Activated effector memory CD4-positive, alpha-beta T cell treated with Interleukin-2 at 50 U/mL for 16 hours (primary cell): ENCODE measurements at regions not wholly inside any gene's neighbourhood (a gene's known extent, or its start where the extent isn't known, plus 50 kb on each side); places are given as distances from the start of the nearest gene placed in this dataset.

Experiments
- DNase-seq: peaks from one replicate; pipeline ENCODE4 v3.0.0-alpha.2; 2020

DNA sequence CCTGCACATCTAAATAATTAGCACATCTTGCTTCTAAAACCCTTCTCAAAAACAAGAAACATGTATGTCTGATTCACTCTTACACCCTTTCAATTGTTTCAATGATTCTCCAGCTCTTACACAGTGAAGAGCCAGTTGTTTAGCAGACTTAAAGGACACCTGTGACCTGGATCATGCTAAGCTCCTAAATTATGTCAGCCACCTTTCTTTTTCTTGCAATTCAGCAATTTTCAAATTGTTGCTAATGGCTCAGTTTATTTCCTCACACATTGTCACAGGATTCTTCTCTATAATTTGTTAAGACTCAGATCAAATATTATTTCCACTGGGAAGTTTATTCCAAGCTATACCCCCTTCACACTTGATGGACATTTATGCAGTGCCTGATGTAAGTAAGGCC lies 413.2 kb downstream of the PLA2G4A start:
- DNase-seq, result no peak

DNA sequence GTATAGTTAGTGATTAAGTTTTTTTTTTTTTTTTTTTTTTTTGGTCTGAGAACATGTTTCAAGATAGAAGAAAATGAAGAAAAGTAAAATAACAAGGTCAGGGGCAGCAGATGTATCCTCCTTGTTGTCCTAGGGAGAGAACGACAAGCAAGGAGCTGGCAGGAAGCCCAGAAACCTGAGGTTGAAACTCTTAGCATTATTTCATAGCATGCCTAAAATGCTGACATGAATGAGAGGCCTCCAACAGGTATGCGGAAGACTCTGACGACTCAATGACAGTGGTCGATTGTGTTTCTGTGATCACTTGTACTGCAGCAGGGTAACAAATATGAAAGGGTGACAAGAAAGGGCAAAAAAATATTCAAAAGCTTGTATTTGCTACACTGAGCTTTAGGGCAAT lies 415.9 kb downstream of the PLA2G4A start:
- no peak for DNase-seq

DNA sequence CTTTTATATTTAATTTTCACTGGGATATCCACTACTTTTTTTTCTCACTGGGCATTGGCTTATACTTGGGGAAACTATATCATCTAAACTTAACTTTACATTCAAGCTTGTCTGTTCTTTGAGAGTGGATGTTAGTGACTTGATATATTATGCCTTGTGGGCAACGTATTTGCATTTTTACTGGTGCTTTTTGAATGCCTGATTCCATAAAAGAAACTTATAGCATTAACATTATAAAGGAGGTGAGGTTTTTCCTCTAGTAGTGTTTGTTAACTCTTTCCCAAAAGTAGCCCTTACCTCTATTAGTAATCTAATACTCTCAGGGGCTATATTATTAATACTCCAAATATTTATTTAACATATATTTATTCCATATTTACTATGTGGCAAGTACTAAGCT lies 416.5 kb downstream of the PLA2G4A start:
- DNase-seq, result no peak

DNA sequence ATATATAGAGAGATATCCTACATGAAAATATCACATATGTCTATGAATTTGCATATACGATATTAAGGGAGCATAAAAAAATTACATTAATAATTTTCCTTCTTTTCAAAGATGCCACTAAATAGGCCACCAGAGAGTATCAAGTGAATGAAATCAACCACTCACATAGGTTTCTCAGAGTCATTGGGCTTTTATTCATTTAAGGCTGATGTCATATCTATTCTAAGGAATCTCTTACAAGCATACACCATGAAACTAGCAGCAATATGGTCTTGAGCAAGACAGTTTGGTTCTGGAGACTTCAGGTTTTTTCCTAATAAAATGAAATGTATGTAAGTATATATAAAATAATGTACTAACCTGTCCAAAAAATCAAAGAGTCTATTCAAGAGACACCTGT lies 420.4 kb downstream of the PLA2G4A start:
- no peak for DNase-seq

DNA sequence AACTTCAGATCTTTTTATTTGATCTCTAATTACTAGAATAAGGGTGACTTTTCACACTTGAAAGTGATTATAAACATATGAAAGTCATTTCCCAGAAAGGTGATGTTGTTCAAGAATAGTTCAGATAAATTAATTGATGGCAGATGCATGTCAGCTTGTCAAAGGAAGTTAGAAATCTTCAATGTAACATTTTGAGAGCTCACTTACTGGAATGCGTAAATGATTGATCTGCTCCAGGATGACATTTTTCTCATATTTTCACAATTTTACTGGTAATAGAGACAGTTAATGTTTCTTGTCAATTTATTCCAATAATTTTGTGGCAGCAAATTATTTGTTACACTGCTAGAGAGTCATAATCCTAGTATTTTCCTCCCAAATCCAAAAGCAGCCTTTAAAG lies 424.2 kb downstream of the PLA2G4A start:
- DNase-seq, result no peak

DNA sequence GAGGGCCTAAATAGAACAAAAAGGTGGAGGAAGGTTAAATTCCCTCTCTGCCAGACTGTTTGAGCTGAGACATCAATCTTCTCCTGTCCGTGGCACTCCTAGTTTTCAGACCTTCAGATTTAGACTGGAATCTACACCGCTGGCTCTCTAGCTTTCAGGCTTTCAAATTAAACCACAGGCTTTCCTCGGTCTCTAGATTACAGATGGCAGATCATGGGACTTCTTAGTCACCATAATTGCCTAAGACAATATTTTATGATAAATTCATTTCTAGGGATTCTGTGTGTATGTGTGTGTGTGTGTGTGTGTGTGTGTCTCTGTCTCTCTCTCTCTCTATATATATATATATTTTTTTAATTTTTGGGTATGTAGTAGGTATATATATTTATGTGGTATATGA lies 428.7 kb downstream of the PLA2G4A start:
- DNase-seq, result no peak

DNA sequence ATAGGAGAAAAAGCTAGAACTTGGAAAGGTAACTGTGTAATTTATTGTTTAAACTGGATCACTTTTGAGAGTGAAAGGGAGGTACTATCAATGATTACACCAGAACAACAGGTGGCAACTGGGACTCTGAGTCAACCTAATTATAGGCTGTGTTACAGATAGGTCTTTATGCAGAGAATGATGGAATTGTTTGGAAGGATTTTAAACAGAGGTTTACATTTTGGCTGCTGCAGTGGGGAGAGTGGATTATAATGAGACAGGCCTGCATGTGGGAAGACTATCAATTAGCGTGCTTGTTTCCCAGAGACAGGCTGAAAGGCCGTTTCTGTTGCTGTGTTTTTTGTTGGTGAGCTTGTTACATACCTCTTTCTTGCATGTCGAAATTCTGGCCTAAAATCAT lies 432.9 kb downstream of the PLA2G4A start:
- DNase-seq, result no peak

DNA sequence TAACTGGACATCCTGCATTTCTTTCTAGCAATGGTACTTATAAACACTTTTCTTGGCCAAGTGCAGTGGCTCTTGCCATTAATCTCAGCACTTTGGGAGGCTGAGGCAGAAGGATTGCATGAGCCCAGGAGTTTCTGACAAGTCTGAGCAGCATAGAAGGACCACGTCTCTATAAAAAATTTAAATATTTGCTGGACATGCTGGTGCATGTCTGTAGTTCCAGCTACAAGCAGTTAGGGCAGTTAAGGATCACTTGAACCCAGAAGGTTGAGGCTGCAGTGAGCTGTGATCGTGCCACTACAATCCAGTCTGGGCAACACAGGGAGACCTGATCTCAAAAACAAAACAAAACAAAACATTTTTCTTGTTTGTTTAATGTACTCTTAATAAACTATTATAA lies 434.0 kb downstream of the PLA2G4A start:
- DNase-seq, result no peak

DNA sequence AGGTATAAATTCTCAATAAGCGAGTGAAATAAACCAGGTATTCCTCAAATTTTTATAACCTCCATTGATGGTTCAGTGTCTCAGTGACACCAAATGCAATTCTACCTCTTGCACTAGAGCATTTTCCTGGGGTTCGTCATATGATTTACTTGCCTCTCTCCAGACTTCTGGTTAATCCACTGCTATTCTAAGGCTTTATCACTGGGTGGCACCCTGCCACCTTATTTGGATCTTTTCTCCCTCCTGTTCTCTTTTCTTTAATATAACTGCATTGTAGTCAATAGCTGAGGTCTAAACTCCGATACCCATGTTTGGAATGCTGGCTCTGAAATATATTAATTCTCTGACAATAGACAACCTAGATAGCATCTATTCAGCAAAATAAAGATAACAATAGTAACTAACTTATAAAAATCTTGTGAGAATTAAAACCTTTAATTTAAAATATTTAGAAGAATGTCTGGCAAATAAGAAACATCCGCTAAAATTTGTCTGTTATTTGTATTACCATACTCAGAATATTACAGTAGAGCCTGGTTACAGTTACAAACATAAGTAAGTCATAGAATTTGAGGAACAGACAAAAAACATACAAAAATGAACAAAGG lies 436.4 kb downstream of the PLA2G4A start:
- no peak for DNase-seq

DNA sequence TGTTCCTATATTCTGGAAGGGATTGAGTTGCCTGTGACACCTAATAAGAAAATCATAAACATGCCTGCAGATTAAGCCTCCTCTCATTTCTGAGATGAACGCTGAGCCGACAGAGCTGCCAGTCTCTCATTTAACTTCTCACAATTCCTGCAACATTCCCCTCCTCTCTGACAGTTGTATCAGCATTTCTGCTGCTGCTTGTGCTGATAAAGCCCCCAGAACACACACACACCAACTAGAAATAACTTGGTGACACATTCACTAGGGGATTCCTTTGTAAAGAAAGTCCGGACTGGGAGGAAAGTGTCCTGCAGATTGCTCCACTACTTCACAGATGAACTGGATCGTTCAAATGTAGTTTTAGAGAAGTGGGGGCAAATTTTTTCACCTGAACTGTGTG lies 437.3 kb downstream of the PLA2G4A start:
- DNase-seq, result no peak

DNA sequence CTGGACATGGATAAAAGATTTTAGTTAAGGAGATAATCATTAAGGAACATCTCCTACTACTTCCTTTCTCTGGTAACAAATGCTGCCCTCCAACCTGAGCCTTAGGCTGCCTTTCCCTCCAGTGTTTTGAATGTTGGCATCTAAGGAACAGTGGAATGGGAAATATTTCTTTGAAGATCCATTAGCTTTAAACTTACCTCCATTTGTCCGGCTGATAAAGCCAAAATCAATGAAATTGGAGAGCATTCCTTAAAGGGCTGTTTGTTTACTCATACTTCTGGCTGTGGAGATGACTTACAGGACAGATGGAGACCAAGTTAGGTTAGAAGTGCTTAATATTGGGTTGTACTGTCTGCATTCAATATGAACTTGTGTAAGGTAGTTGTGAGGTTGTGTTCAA lies 439.1 kb downstream of the PLA2G4A start:
- no peak for DNase-seq

DNA sequence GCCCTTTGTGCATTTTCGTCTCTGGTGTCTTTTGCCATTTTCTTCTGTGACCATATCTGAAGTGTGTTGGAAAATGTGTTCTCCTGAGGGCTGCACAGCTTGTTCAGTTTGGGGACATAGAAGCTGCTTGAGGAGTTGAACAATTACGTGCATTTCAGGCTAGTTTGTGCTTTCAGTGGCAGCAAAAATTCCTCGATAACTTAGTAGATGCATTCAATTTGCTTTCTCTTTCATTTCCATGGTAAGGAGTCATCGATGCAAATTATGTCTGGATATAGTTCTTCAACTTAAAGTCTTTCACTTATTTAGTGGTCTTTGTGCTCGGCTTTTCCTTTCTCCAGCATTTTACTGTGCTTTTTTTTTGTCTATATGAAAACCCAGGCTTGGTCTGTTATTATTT lies 441.5 kb downstream of the PLA2G4A start:
- no peak for DNase-seq

DNA sequence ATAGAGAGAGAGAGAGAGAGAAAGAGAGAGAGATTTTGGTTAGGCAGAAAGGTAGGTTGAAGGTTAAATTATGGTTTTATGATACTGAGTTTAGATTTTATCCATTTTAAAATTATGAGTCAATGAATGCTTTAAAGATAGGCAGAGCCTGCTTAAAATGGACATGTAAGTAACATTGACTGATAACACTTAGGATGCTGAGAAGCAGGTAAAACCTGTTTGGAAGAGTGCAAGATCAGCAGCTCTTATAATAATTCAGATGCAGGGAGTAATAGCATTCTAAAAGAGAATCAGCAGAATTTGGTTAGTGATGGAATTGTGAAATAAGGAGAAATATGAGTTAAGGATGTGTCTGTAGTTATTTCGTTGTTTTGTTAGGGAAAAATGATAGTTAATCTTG lies 446.6 kb downstream of the PLA2G4A start:
- no peak for DNase-seq

DNA sequence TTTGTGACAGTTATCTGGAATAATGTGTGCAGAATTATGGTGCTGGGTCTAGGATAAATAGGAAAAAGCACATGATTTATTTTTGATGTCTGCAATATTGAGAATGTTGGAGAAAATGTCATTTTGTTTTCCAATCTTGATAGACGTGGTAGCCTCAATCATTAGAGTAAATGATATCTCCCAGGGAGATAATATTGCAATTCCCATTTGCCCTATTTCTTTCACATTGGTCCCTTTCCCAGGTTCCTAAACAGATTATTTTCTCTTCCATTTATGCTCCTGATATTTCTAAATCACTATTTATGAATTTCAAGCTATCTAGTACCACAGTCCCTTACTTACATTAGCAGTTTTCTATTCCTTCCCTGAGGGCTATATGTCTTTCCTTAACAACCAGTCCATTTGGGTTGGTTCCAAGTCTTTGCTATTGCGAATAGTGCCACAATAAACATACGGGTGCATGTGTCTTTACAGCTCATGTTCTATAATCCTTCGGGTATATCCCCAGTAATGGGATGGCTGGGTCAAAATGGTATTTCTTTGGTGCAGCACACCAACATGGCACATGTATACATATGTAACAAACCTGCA lies 447.3 kb downstream of the PLA2G4A start:
- DNase-seq, result no peak

DNA sequence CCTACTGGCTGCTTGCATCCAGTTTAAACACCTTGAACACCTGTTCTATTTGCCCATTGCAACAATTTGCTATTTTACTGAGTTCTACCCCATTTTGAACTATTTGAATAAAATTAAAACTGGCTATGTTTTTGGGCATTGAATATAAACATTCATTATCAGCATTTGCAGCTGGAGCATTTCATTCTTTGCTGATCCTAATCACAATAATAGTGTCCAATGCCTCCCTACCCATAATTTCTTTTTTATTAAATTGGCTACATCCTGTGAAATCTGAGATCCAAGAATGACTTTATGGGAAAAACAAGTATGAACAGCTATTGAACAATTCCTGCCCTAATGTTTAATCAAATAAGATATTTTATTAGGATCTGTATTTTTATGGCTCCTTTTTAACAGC lies 447.9 kb downstream of the PLA2G4A start:
- DNase-seq, result no peak

DNA sequence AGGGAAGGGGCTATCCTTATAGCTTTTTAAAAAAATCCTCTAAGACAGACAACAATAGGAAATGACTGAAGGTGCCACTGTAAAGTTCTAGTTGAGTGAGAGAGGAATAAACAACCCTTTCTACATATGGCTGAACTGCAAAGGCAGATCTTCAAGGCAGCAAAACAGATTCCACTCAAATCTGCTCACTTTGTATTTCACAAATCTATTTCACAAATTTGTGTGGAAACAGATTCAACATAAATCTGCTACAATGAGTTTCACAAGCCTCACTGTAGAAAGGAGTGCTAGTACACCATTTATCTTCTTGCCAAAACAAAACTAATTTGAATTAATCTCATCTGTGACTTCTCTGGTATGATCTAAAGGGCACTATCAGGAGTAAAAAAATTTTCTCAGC lies 451.3 kb downstream of the PLA2G4A start:
- no peak for DNase-seq

DNA sequence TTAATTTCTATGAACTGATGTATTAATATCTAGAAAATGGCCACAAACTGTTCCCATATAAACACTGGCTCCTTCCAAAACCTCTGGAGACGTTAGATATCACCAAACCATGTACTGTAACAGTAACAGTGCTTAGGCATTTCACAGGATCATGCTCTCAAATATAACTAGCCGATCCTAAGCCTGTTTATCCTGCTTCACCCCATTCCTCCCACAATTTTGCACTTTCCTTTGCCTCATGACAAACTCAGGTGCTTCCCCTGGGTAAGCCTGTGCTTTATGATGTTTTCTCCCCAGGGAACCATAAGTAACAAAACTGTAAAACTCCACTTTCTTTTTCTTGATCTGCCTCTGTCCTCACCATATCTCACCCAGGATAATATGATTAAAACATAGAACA lies 452.3 kb downstream of the PLA2G4A start:
- DNase-seq, result no peak

DNA sequence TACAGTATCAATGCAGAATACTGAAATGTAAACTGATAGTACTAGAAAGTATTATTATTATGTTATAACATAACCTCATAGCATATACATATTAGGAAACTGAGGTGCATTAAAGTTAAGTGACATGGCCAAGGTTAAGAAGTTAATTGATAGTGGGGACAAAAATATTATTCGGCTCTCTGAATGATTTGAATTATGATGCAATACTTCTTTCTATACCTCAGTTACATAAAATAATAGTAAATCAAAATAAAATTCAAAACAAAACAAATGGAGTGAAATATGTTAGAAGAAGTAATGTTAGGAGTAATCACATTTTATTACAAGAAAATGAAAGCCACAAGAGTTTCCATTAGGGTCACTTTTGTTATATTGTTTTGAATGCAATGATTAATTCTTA lies 455.2 kb downstream of the PLA2G4A start:
- DNase-seq, result no peak

DNA sequence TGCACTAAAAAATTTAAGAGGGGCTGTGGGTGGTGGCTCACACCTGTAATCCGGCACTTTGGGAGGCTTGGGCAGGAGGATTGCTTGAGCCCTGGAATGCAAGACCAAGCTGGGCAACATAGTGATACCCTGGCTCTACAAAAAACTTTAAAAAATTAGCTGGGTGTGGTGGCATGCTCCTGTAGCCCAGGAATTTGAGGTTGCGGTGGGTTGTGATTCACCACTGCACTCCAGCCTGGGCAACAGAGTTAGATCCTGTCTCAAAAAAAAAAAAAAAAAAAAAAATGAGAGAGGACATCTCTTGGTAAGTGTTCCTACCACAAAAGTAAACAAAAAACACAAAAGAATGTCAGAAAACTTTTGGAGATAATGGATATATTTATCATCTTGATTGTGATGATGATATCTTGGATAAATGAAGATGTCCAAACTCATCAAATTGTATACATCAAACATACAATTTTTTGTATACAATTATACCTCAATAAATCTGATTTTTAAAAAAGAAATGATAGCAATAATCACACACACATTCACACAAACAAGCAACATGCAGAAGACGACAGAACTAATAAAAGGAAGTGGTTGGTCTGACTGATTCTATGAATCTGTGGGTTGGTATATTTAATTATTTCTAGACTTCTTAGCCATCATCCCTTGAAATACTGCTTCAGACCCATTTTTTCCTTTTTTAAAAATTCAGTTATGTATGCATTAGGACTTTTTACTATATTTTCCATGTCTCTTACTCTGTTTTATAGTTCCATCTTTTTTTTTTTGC lies 465.9 kb downstream of the PLA2G4A start:
- no peak for DNase-seq

DNA sequence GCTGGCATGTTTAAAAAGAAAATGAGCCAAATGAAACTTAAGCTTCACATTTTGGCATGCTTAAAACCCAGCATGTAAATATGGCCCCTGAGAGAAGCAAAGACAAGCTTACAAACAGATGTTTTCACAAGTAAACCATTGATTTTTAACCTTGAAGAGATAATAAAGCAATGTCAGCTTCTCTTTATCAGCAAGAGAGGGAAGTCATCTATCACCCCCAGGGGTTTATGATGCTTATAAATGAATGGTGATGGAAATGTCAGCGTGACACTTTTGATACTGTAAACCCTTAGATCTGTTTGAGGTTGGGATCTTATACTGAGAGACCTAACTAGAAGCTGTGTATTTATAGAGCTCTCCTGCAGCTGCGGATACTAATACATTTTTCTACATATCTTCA lies 471.3 kb downstream of the PLA2G4A start:
- no peak for DNase-seq

DNA sequence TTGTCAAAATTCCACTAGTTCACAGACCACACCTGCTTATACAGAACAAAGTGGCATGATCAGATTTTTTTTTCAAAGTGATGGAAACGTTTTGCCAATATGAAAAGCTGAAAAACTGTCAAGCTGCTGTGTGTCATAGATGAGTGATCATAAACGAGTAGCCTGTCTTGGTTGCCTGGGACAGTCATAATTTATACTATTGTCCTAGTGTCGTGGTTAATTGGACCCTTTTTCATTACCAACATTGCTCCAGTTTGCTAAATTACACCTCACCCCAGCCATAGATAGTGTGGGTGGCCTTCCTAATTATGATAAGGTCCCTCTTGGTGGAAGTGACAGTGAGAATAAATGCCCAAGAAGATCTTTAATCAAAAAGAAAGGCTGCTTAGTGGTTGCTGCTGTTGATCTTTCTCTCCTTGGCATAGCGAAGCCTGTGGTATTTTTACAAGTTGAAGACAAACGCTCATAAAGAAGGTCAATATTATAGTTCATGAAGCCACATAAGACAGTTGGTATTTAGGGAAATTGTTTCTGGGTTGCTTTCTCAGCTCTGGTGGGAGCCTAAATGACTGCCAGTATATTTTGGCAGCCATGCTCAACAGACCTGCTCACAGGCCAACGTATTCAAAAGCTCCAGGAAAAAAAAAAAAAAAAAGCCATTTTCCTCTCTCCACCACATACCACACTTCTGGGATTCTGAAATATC lies 478.1 kb downstream of the PLA2G4A start:
- no peak for DNase-seq

DNA sequence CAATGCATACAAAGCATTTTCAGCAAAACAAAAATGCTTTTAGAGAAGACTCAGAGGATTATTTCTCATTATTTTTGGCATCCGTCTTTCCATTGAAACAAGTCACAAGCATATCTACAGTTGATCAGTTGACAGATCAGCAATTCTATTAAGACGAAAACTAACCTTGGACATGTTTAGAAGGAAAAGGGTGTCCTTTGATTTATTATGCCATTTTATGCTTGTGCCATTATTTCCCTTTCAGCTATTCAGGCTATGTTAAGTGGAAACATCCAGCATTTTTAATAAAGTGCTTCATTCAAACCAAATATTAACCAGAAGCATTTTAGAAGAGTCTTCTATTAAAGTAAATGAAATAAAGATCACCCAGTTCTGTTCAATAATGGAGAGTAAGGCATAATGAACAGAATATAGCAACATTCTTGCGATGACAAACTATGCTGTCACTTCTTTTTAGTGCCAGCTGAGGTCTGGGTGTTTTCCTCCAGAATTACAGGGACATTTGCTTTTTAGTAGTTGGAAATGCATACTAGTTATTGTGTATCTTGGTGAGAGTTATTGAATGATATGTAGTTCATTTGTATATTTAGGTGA lies 481.4 kb downstream of the PLA2G4A start:
- DNase-seq, result no peak

DNA sequence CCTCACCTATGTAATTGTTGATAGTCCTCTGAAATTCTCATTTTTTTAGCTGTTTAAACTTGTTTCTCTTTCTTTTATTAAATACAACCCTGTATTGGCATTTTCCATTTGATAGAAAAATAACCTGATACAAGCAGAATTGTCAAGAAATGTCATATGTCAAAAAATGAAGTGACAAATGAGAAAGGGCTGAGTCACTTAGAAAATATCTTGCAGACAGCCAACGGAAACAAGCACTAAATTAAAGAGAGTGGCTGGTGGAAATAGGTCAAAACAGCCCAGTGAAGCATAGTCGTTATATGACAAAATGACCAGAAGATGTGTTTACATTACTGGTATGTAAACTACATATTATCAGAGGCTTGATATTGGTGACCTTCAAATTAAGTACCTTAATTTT lies 484.4 kb downstream of the PLA2G4A start:
- DNase-seq, result no peak

DNA sequence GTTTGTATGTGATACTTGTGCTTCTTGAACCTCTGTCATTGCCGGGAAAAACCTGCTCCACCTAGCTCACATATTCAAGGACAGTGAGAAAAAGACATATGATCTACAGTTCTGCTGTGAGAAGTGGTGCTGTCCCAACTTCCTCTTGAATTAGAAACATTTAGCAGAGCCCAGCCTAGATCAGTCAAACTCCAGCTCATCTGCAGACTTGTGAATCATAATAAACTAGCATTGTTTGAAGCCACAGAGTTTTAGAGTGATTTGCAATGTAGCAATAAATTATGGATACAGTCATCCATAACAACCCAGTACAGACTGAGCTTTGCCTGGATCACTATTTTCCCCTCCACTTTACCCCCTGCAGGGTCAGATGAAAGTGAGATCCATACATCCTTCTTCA lies 497.8 kb downstream of the PLA2G4A start:
- no peak for DNase-seq
